PFSK-1 (cell line): ENCODE measurements at regions not wholly inside any gene's neighbourhood (a gene's known extent, or its start where the extent isn't known, plus 50 kb on each side); places are given as distances from the start of the nearest gene placed in this dataset.
A peak's percentile ranks its signal among the peaks of the same experiment; 100 is the strongest.

Experiments used
- FOXP2 ChIP-seq: optimal IDR thresholded peaks from 2 replicates; pipeline ENCODE3; 2011; ENCODE audit warnings: borderline replicate concordance, control low read depth, inconsistent platforms; ENCODE audit not compliant: insufficient read depth; ENCODE audit errors: extremely low read length, extremely low read depth
- POLR2AphosphoS5 ChIP-seq: IDR thresholded peaks from 2 replicates; pipeline ENCODE4 v1.6.1; 2012; ENCODE audit warnings: low read depth, mild to moderate bottlenecking, control low read depth, low read length, moderate library complexity
- REST ChIP-seq, 2 experiments: IDR thresholded peaks; 2 replicates each; pipeline versions ENCODE4 v1.6.1 to v1.8.0; 2011 to 2012; ENCODE audit warnings: low read depth in 2 of 2, low read length in 2 of 2, control low read depth in 1 of 2, inconsistent platforms in 1 of 2, mild to moderate bottlenecking in 1 of 2, moderate library complexity in 1 of 2; ENCODE audit not compliant: insufficient read depth in 1 of 2
- SIN3A ChIP-seq: IDR thresholded peaks from 2 replicates; pipeline ENCODE4 v1.6.1; 2012; ENCODE audit warnings: mild to moderate bottlenecking, low read length, moderate library complexity, borderline replicate concordance; ENCODE audit not compliant: insufficient read depth
- TAF1 ChIP-seq: IDR thresholded peaks from 2 replicates; pipeline ENCODE4 v1.6.1; 2012; ENCODE audit warnings: low read length, control low read depth, borderline replicate concordance; ENCODE audit not compliant: insufficient read depth

- TF ChIP-seq SIN3A, result no peak
- no peak for TF ChIP-seq POLR2AphosphoS5
- TF ChIP-seq FOXP2, result no peak
- no peak for TF ChIP-seq TAF1
- TF ChIP-seq REST (IDR thresholded peaks at IDR 0.05; ENCODE audit: insufficient read depth in 1 of 2, low read depth in 2 of 2, low read length in 2 of 2), result no peak
These were observed 146.7 kb upstream of the ATXN1 start for GRCh38 chr6:16907991-16908390.

GRCh38 chr6:16904957-16905356 lies 143.7 kb upstream of the ATXN1 start:
- TF ChIP-seq TAF1 (no peak), FOXP2 (no peak), REST (IDR thresholded peaks at IDR 0.05; ENCODE audit: insufficient read depth in 1 of 2, low read depth in 2 of 2, low read length in 2 of 2) (no peak), SIN3A (no peak), POLR2AphosphoS5 (no peak)

GRCh38 chr6:16903470-16903869 lies 142.2 kb upstream of the ATXN1 start:
- TF ChIP-seq TAF1 (peak; percentile 45; the same call in 1 of the 2 replicates), POLR2AphosphoS5 (peak; percentile 66; the same call in 1 of the 2 replicates), SIN3A (peak; percentile 92; the same call in 1 of the 2 replicates), REST (IDR thresholded peaks at IDR 0.05; ENCODE audit: insufficient read depth in 1 of 2, low read depth in 2 of 2, low read length in 2 of 2) (peak in 1 of 2 experiments; percentile 77; a peak in 2 of 4 replicates), FOXP2 (peak; percentile 18)

GRCh38 chr6:16902502-16902901 lies 141.2 kb upstream of the ATXN1 start:
- TF ChIP-seq SIN3A, result no peak

DNA sequence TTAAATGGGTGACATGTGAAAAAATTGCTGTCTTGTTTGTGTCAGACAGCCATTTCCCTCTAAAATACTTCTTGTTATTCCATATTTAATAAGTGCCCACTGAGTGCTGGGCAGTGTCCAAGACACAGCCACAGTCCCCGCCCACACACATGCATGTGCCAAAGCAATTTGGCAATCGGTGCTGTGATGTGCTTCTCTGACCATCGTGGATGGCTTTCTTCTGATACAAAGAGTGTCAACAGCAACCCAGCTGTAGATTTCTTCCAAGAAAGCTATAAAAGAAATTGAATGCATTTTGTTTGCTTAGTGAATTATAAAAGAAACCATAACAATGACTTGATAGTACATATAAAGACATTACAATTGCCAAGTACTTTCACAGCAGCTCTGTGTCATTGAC lies 140.5 kb upstream of the ATXN1 start:
- TF ChIP-seq SIN3A (no peak), REST (IDR thresholded peaks at IDR 0.05; ENCODE audit: insufficient read depth in 1 of 2, low read depth in 2 of 2, low read length in 2 of 2) (no peak)
